ENCODE measurements at regions not wholly inside any gene's neighbourhood (a gene's known extent, or its start where the extent isn't known, plus 50 kb on each side); places are given as distances from the start of the nearest gene placed in this dataset.

DNA sequence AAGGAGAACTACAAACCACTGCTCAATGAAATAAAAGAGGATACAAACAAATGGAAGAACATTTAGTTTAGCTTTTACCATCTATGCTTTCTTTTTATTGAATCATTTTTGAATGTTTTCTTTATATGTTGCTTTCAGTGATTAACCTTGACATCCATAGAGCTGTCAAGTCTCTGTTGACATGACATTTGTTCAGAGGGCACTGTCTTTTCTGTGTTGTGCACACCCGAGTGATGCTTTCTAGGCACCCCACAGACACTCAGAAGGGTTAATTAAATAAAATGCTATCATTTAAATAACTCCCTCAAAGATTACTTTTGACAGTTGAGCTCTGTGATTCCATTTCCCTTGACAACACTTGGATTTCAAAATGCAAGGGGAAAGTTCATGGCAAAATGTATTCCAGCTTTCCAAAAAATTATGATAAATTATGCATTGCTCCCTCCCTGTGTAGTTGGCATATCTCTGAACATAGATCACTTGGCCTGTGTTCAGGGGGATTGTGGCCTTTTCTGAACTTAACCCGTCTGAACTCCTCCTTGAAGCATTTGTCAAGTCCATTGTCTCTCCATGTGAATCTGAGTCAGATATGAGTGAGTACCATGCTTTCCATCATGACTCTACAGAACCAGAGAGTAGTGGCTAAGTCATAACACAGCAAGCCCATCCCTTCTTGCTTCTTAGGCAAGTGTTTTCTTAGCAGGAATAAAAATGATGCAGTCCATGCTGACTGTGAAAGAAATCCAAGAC is 372.6 kb downstream of the RPRM start:
- no peak for DNase-seq (ENCODE audit: low read depth in 2 of 2)

DNA sequence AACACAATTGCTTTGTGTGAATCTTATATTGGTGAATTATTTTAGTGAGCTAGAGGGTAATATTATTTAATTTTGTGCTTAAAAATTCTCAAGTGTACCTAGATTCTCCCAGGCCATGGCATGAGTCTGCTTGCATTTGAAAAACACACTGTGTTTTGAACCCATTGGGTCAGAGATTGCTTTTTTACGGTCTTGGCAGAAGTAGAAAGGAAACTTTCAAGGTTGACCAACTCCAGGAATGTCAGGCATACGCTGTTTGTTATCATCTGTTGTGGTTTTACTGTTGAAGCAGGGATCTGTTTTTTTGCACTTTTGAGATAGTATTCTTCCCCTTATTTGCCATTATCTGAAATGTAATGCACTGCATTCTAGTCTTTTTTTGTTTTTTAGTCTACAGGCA is 377.4 kb downstream of the RPRM start:
- no peak for DNase-seq (ENCODE audit: low read depth in 2 of 2)

DNA sequence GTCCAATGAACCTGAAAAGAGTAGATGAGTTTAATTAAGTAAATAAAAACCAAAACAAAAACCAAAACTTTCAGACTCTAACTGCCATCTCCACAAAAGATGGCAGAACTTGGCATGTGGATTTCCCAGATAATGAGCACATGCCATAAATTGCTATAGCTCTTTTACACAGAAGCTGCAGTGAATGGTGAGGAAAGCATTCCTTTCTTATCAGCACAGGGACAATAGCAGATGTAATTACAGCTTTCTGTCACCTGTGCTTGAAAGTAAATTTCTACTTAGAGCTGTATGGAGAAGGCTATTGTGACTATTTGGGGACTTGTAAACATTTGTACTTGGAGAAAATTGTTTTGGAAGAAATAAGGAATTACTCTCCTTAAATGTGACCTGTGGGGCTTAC is 378.4 kb downstream of the RPRM start:
- no peak for DNase-seq (ENCODE audit: low read depth in 2 of 2)

DNA sequence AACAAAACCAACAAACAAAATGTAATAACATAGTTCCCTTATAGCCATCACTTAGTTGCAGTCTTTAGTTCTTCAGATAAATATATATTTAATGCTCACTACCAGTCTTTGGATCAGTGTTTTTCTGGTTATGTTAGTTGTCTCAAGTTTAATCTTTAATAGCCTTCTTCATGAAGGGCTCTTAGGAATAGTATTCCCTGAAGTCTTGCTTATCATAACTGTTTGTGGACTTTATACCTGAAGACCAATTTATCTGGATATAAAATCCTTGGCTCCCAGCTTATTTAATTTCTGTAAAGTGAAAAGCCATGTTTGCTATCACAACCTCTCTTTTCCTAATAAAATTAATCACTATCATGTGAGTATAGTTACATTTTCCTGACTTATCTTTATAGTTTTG is 379.7 kb downstream of the ARL6IP6 start:
- DNase-seq (ENCODE audit: low read depth in 2 of 2) = no peak

DNA sequence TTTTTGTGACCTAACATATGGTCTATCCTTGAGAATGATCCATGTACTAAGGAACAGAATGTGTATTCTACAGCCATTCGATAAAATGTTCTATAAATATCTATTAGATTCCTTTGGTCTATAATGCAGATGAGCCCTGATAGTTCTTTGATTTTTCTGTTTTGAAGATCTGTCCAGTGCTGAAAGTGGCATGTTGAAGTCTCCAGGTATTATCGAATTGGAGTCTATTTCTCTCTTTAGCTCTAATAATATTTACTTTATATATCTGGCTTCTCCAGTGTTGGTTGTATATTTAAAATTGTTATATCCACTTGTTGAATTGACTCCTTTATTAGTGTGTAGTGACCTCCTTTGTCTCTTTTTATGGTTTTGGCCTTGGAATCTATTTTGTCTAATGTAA is 377.9 kb downstream of the ARL6IP6 start:
- DNase-seq (ENCODE audit: low read depth in 2 of 2) = no peak

DNA sequence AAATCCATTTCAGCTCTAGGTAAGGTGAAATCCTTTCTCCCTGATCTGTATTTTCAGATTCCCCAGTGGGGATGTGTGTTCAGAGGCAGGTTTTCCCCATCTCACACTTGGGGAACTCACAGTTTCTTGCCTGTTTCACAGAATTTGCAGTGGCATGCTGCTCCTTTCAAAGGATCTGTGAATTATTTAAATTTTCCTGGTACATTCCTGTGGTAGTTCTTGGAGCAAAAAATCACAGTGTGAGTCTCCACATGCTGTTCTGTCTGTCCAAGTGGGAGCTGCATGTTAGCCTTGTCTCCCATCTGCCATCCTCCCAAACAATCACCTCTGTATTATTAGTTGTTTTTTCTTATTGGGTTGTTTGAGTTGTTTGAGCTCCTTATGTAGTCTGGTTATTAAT is 372.9 kb downstream of the ARL6IP6 start:
- DNase-seq (ENCODE audit: low read depth in 2 of 2) = no peak

DNA sequence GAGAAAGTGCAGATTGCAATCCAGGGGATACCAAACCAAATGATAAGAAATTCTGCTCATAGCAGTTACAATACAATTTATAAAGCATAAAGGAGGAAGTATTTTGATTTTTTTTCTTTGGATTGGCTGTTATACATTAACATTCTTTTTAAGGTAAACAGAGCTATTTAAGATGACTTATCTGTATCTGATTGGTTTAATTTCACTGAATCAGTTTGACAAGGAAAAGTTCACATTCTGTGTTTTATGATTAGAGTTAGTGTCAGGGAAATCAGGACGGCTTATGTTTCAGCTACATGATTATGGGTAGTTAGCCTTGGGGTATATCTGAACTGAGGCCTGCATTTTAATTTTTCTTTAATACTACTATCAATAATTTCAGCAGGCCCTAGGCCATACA is 360.9 kb downstream of the ARL6IP6 start:
- no peak for DNase-seq (ENCODE audit: low read depth in 2 of 2)

DNA sequence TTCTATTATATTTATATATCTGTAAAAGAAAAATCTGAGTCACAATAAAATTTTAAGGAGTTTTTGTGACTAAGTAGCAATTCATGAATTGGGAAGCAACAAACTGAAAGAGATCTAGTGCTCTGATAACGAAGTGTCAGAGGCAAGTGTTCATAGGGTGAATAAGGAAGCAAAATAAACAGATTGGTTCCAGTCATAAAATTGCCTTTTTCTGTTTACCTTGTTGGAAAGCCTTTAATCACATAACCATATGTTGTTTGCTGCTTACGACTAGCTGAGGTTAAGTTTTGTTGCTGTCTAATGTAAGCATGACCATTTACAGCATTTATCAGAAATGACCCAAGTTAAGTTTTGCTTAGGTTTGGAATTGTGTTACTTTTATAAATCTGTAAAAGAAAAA is 358.9 kb downstream of the ARL6IP6 start:
- no peak for DNase-seq (ENCODE audit: low read depth in 2 of 2)

DNA sequence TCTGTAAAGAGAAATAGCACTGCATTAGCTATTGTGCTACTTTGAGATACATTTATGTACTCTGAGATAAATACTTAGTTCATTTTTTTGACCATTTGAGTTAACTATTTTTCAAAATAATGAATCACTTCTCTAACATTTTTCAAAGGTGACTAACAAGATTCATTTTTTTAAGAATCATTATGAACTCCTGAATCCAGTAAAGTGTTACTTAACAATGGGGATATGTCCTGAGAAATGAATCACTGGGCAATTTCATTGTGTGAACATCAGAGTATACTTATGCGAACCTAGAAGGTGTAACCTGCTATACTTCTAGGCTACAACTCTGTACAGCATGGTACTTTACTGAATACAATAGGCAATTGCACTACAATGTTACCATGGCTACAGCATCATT is 355.8 kb downstream of the ARL6IP6 start:
- DNase-seq (ENCODE audit: low read depth in 2 of 2) = no peak

DNA sequence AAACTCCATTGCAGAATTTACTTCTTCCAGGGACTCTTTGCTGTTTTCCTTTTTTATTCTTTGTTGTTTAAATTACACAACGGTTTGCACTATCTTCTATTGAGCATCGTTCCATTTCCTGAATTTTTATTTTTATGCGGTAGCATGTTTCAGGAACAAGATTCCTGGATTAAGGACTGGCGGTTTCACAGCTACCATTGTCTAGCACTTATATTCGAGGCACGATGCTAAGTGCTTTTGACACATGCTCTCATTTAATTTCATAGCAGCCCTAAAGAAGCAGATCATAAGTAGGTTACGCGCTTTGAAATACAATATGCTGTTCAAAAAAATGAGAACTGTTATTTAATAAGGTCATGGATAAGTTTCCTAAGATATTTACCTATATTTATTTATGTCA is 354.4 kb downstream of the ARL6IP6 start:
- no peak for DNase-seq (ENCODE audit: low read depth in 2 of 2)

DNA sequence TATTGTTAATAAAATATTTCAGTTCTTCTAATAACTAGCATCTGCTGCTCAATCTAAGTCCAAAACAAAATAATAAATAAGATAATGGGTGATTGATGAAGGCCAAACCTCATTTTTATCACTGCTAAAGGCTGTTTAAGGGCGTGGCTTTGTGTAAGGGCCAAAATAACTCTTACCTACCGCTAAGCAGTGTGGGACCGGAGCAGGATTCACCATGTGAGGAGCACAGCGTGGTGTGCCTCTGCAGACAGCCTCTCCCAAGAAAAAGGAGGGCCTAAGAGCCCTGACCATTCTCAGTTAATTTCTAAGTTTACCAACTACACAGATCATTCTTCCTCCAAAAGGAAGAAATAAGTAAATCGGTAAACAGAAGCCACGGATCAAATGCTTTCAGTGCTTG is 353.7 kb downstream of the ARL6IP6 start:
- DNase-seq (ENCODE audit: low read depth in 2 of 2) = no peak

DNA sequence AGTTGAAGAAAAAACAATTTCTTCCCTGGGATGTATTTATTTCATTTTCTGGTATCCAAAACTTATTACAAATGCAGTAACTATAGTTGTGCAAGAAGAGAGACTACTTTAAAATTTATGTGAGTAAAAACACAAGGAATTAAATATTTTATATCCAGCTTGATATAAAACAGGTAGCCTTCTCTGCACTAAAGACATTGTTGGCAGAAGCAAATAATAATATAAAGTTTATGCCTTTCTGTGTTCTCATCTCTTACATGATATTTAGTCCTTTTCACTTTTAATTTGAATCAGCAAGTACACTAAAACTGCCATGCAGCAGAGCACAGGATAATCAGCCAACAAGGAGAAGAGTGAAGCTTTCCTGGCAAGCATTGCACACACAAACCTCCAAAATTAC is 352.7 kb downstream of the ARL6IP6 start:
- no peak for DNase-seq (ENCODE audit: low read depth in 2 of 2)

DNA sequence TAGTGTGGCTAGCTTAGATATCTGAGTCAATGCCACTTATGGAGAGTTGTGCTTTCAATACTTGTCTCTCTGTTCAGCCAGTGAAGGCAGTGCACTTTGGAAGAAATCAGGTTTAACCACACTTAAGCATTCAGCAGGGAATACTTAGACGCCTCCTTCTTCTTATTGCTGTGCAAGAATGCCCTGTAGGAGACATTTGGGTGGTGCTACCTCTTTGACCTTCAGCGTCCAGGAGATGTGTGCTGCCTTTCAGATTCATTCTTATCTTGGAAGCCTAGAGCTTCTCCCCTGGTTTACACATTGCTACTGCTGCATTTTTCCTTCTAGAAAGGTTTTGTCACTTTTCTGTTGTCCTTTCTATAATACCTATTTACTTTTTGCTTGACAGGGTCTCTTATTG is 350.5 kb downstream of the ARL6IP6 start:
- no peak for DNase-seq (ENCODE audit: low read depth in 2 of 2)

DNA sequence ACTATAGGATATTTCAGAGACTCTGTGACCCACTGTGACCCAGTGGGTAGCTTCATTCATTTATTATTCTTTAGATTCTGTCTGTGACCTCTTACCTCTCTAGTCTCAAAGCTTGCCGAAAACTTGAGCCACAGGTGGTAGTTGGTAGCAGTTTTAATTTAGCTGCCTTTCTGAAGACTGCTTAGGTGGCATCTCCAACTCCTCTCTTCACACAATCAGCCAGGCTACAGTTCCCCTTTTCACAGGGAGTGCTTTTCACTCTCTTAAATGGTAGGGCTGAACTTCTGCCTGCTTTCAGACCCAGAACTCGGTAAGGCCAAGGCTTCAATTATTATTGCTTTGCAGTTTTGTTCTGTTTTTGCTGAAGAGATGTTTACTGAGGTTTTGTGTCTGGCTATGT is 349.6 kb downstream of the ARL6IP6 start:
- no peak for DNase-seq (ENCODE audit: low read depth in 2 of 2)

DNA sequence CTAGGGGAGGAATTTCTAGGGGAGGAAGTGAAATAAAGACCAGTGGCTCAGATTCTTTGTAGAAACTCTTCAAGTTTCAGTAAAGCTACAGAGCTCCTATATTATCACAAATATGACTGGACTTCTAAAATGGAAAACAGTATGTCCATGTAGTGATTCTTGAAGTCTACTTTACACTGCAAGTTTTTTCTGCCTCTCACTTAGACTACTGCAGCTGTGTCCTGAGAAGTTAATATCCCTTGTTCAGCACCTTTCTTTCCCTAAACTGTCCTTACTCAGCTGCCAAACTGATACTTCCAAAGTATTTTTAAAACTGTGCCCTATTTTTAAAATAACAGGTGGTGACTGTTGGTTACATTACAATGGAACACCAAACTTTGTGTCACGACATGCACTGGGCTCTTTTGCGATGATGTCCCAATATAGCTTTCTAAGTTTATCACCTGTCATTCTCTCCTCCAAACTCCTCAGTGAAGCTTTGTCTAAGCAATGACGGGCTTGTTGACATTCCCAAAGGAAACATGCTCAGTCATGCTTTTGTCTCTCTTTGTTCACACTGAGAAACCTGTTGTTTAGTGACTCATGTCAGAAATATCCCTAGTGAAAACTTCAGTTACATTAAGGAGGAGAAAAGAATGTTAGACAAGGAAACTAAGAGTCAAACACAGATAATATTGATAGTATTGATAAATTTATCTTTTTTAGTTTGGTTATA is 341.1 kb downstream of the ARL6IP6 start:
- DNase-seq (ENCODE audit: low read depth in 2 of 2) = peak in 1 of 2 donors; percentile 1

DNA sequence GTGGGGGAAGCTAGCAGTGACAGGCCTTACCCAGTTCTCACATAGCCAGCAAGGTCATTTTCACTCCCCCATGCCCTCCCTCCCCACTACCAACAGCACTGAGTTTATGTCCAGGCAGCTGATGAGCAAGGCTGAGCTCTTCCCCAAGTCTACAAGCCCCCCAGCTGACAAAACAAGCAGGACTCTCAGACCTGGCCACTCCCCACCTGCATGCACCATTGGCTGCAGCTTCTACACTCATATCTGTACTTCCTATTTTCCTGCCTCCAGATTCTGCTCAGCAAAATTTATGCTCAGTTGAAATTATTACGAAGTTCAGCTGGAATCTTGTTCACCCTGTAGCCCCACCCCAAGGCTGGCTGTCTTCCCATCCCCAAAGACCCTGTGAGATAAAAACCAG is 339.3 kb downstream of the ARL6IP6 start:
- no peak for DNase-seq (ENCODE audit: low read depth in 2 of 2)

DNA sequence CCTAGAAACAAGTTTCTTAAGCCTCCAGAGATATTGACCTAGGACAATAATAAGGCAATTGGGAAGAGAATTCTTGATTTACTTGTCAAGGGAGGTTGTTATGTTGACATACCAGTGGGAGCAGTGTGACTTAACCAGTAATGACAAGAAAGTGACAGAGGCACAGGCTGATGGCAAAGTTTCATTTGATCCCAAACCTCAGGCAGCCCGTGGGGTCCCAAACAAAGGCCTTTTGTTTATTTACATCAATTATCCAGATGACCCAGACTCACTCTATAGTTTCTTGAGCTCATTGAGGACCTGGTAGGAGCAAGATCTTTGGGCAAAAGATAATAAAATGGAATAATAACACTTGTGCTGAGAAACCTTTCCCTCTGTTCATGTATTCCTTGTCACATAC is 336.8 kb downstream of the ARL6IP6 start:
- DNase-seq (ENCODE audit: low read depth in 2 of 2) = no peak

DNA sequence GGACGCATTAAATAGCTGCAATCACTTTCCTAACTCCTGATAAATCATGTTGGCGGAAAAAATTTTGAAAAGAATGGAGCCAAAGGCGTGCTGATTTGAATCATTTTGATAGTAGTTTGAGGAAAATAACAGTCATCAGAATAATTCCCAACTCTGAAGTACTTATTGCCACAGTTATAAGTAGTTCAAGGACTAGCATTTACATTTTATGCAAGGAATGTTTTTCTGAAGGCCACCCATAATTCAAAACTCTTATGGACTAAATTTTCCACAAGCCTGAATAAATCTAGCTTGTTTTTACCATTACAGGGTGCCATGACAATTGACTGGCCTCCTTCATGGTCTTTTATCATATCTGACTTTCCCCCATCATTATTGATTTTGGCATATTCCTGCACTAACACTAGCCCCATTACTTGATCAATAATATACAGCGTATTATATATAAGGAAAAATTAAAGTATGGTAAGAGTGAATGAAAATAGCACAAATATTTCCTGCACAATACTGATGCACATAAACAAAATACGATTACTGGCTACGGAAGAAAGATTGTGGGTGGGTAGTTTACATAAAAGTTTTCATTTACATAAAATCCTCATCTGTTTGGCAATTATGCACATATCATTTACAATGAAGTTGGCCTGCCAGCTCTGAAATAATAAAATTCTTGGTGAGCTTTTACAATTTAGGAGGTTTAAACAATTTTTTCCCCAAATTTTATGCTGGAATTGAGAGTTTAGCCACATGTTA is 334.6 kb downstream of the ARL6IP6 start:
- no peak for DNase-seq (ENCODE audit: low read depth in 2 of 2)

DNA sequence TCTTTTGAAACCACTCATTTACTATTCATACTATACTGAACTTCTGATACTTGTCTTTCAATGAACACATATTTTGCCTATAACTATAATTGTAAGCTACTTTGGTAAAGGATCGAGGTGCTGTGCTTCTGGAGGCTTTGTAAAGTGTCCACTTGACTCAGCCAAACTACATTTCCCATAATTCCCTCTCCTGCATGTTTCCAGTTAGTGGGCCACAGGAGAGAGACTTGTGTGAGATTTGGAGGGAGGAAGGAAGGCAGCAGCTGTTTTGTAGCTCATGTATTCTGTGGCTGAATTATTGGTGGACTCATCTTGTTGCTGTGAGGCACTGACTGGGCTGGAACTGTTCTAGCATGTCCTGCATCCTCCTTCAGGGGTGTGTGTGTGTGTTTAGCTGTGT is 328.8 kb downstream of the ARL6IP6 start:
- DNase-seq (ENCODE audit: low read depth in 2 of 2) = no peak

DNA sequence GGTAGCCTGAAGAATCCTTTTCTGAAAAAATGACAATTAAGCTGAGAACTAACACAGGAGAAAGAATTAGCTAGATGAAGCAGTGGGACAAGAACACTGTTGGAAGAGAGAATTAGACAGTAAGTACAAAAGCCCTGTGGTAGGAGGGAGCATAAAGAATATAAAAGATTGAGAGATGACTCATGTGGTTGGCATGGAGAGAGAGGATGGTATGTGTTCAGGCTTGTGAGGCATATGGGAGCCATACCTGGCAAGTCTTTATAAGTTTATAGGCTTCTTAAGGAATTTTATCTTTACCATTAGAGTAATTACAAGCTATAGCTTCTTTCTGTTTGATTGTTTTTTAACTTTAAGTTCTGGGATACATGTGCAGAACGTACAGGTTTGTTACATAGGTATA is 325.0 kb downstream of the ARL6IP6 start:
- no peak for DNase-seq (ENCODE audit: low read depth in 2 of 2)

DNA sequence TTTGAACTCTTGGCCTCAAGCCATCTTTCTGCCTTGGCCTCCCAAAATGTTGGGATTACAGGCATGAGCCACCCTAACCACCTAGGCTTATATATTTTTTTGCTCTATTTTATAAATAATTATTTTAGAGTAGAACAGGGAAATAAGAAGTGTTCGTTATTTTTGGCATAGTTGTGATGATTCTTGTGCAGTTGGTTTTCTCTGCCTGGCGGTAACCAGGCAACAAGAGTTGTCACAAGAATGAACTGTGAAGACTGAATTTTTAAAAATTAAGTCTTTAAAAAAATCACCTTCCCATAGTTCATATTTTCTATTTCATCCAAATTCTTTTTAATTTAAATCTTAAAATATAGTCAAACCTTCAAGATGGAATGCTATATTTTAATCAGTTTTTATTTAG is 310.2 kb downstream of the ARL6IP6 start:
- DNase-seq (ENCODE audit: low read depth in 2 of 2) = no peak

DNA sequence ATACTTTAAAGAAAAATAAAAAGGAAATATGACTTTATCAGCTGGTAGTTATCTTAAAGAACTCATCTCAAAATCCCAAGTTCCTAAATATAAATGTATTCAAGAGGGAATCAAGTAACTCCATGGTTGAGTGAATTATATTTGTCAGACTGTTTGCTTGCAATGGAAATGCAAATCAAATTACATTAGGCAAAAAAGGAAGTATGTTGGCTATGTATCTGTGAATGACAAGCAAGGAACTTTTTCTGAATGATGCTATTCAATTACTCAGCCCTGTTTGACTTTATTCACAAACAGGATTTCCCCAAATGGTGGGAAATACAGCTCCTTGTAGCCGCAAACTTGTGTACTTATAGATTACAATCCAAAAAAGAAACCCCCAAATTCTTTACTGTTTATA is 309.1 kb downstream of the ARL6IP6 start:
- DNase-seq (ENCODE audit: low read depth in 2 of 2) = no peak

DNA sequence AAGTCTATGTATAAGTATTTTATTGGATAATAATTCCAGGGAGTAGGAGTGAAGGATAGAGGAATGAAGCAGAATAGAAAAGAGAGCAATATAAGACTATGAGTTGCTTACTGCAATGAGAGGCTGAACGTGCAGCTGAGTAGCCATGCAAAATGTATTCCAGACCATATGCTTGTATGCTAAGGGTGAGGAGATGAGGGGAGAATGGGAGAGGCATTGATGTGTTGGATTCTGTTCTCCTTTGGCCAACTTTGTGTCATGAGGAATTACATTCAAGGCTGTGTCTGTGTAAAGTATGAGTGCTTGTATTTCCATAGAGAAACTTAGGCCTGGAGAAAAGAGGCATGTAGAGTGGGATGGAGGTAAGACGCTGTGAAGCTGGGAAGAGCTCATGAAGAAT is 301.8 kb downstream of the ARL6IP6 start:
- DNase-seq (ENCODE audit: low read depth in 2 of 2) = no peak

Measured in lung microvascular endothelial cell (primary cell).